ENCODE measurements at regions not wholly inside any gene's neighbourhood (a gene's known extent, or its start where the extent isn't known, plus 50 kb on each side); places are given as distances from the start of the nearest gene placed in this dataset.
"Not testable (repeated sequence)": the region's sequence is repeated elsewhere in the genome, so short reads cannot be mapped to it uniquely, and the experiment has no call there.

DNA sequence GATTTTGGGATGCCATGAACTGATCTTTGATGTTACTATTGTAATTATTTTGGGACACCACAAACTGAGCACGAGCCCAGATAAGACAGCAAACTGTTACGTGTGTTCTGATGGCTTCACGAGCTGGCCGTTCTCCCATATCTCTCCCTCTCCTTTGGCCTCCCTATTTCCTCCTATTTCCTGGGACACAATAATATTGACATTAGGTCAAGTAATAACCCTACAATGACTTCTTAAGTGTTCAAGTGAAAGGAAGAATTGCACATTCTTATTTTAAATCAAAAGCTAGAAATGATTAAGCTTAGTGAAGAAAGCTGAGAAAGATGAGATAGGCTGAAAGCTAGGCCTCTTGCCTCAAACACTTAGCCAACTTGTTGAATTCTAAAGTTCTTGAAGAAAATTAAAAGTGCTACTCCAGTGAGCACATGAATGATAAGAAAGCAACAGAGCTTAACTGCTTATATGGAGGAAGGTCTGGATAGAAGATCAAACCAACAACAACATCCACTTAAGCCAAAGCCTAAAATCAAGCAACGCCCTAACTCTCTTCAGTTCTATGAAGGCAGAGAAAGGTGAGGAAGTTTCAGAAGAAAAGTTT is 247.1 kb downstream of the LRRC70 start:
- TF ChIP-seq, protein P1, sequence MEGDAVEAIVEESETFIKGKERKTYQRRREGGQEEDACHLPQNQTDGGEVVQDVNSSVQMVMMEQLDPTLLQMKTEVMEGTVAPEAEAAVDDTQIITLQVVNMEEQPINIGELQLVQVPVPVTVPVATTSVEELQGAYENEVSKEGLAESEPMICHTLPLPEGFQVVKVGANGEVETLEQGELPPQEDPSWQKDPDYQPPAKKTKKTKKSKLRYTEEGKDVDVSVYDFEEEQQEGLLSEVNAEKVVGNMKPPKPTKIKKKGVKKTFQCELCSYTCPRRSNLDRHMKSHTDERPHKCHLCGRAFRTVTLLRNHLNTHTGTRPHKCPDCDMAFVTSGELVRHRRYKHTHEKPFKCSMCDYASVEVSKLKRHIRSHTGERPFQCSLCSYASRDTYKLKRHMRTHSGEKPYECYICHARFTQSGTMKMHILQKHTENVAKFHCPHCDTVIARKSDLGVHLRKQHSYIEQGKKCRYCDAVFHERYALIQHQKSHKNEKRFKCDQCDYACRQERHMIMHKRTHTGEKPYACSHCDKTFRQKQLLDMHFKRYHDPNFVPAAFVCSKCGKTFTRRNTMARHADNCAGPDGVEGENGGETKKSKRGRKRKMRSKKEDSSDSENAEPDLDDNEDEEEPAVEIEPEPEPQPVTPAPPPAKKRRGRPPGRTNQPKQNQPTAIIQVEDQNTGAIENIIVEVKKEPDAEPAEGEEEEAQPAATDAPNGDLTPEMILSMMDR (conservative IDR thresholded peaks at IDR 0.05; ENCODE audit: low read depth, low read length), result no peak
- Histone ChIP-seq H3K9ac (no peak overlapping the region), H3K27me3 (ENCODE audit: insufficient read depth, low read depth) (no peaks in the 10 kb centered on the region), H3K27ac (no peak overlapping the region), H3K4me3 (IDR thresholded peaks at IDR 0.05; ENCODE audit: insufficient read depth, low read depth, low read length) (no peak overlapping the region), H2AFZ (ENCODE audit: low read depth) (no peak overlapping the region), H3K4me2 (no peak overlapping the region), H4K20me1 (ENCODE audit: insufficient read depth) (no peaks in the 10 kb centered on the region), H3K36me3 (ENCODE audit: insufficient read depth) (no peaks in the 10 kb centered on the region), H3K4me1 (ENCODE audit: low read depth, poor library complexity, severe bottlenecking) (no peaks in the 10 kb centered on the region), H3K79me2 (ENCODE audit: insufficient read depth, low read depth) (no peaks in the 10 kb centered on the region)

GRCh38 chr5:62824936-62825335 is 246.3 kb downstream of the LRRC70 start:
- no peak overlapping the region for H3K27ac ChIP-seq
- no peaks in the 10 kb centered on the region for H3K36me3 ChIP-seq (ENCODE audit: insufficient read depth)
- H4K20me1 ChIP-seq (ENCODE audit: insufficient read depth), result no peaks in the 10 kb centered on the region
- H2AFZ ChIP-seq (ENCODE audit: low read depth), result no peak overlapping the region
- TF ChIP-seq, protein P1 (conservative IDR thresholded peaks at IDR 0.05; ENCODE audit: low read depth, low read length), result no peak
- H3K4me1 ChIP-seq (ENCODE audit: low read depth, poor library complexity, severe bottlenecking), result no peaks in the 10 kb centered on the region
- H3K4me2 ChIP-seq, result no peak overlapping the region
- no peaks in the 10 kb centered on the region for H3K27me3 ChIP-seq (ENCODE audit: insufficient read depth, low read depth)
- no peaks in the 10 kb centered on the region for H3K79me2 ChIP-seq (ENCODE audit: insufficient read depth, low read depth)
- no peak overlapping the region for H3K9ac ChIP-seq
- H3K4me3 ChIP-seq (IDR thresholded peaks at IDR 0.05; ENCODE audit: insufficient read depth, low read depth, low read length), result no peak overlapping the region

- H3K79me2 ChIP-seq (ENCODE audit: insufficient read depth, low read depth); H3K9ac ChIP-seq; H3K4me1 ChIP-seq (ENCODE audit: low read depth, poor library complexity, severe bottlenecking); H3K27ac ChIP-seq; H3K36me3 ChIP-seq (ENCODE audit: insufficient read depth); H2AFZ ChIP-seq (ENCODE audit: low read depth); H3K4me3 ChIP-seq (IDR thresholded peaks at IDR 0.05; ENCODE audit: insufficient read depth, low read depth, low read length); H3K4me2 ChIP-seq; H4K20me1 ChIP-seq (ENCODE audit: insufficient read depth); H3K27me3 ChIP-seq (ENCODE audit: insufficient read depth, low read depth): not testable (repeated sequence)
These were observed 238.4 kb downstream of the LRRC70 start for GRCh38 chr5:62817043-62817442.

DNA sequence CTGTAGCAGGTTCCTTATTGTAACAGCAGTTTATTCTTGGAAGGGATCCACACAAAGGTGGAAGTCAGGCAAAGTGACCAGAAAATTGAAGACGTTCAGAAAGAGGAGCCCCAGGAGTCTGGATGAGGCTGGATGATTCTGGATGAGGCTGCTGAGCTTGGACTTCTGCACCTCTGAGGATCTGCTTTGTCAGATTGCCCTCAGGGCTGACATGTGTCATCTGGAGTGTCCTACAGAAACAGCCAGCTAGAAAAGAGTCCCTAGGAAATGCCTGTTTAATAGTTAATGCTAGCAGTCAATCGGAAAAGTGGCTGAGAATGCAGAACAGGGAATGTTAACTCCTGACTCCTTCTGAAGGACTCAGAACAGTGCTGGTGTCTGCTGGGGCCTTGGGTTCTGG is 236.4 kb downstream of the LRRC70 start:
- H3K79me2 ChIP-seq (ENCODE audit: insufficient read depth, low read depth), result no peaks in the 10 kb centered on the region
- H3K36me3 ChIP-seq (ENCODE audit: insufficient read depth), result no peaks in the 10 kb centered on the region
- no peaks in the 10 kb centered on the region for H4K20me1 ChIP-seq (ENCODE audit: insufficient read depth)
- no peak overlapping the region for H3K4me2 ChIP-seq
- no peak overlapping the region for H3K27ac ChIP-seq
- no peak overlapping the region for H2AFZ ChIP-seq (ENCODE audit: low read depth)
- no peaks in the 10 kb centered on the region for H3K27me3 ChIP-seq (ENCODE audit: insufficient read depth, low read depth)
- TF ChIP-seq, protein P1 (conservative IDR thresholded peaks at IDR 0.05; ENCODE audit: low read depth, low read length), result no peak
- no peak overlapping the region for H3K9ac ChIP-seq
- H3K4me3 ChIP-seq (IDR thresholded peaks at IDR 0.05; ENCODE audit: insufficient read depth, low read depth, low read length), result no peak overlapping the region
- H3K4me1 ChIP-seq (ENCODE audit: low read depth, poor library complexity, severe bottlenecking), result no peaks in the 10 kb centered on the region

DNA sequence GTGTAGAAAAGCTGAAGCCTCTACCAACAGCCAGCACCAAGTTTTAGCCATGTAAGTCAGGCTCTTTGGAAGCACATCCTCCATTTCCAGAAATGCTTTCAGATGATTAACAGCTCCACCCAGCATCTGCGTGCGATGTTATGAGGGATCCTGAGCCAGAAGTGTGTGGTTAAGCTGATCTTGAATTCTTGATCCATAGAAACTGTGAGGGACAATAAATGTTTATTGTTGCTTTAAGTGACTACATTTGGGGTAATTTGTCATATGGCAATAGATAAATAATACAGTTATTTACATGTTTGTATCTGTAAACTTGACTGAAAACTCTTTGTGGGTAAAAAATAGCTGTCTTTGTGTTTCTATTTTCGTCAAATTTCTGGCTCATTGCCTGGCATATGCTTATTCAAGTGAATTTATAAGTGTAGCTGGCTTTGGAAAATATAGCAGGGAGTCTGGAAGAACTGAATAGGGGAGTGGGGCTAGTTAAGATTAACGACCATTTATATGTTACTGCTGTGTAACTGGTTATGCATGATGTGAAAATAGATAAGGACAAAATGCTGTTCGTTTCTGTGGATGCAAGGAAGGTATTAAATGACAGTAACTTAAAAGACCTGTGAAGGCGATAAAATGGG is 234.1 kb downstream of the LRRC70 start:
- no peaks in the 10 kb centered on the region for H3K79me2 ChIP-seq (ENCODE audit: insufficient read depth, low read depth)
- no peak overlapping the region for H3K4me2 ChIP-seq
- H3K9ac ChIP-seq, result no peak overlapping the region
- H3K4me3 ChIP-seq (IDR thresholded peaks at IDR 0.05; ENCODE audit: insufficient read depth, low read depth, low read length), result no peak overlapping the region
- no peaks in the 10 kb centered on the region for H3K4me1 ChIP-seq (ENCODE audit: low read depth, poor library complexity, severe bottlenecking)
- H4K20me1 ChIP-seq (ENCODE audit: insufficient read depth), result no peaks in the 10 kb centered on the region
- no peaks in the 10 kb centered on the region for H3K27me3 ChIP-seq (ENCODE audit: insufficient read depth, low read depth)
- no peak overlapping the region for H2AFZ ChIP-seq (ENCODE audit: low read depth)
- H3K36me3 ChIP-seq (ENCODE audit: insufficient read depth), result no peaks in the 10 kb centered on the region
- TF ChIP-seq, protein P1 (conservative IDR thresholded peaks at IDR 0.05; ENCODE audit: low read depth, low read length), result no peak
- no peak overlapping the region for H3K27ac ChIP-seq

- not testable (repeated sequence) for H3K27ac ChIP-seq; H2AFZ ChIP-seq (ENCODE audit: low read depth); H4K20me1 ChIP-seq (ENCODE audit: insufficient read depth); H3K36me3 ChIP-seq (ENCODE audit: insufficient read depth); H3K79me2 ChIP-seq (ENCODE audit: insufficient read depth, low read depth); H3K4me1 ChIP-seq (ENCODE audit: low read depth, poor library complexity, severe bottlenecking); H3K27me3 ChIP-seq (ENCODE audit: insufficient read depth, low read depth); H3K9ac ChIP-seq; H3K4me2 ChIP-seq; H3K4me3 ChIP-seq (IDR thresholded peaks at IDR 0.05; ENCODE audit: insufficient read depth, low read depth, low read length)
These were observed 226.2 kb downstream of the LRRC70 start for GRCh38 chr5:62804819-62805218.
